GM18858 (cell line): ENCODE measurements at regions not wholly inside any gene's neighbourhood (a gene's known extent, or its start where the extent isn't known, plus 50 kb on each side); places are given as distances from the start of the nearest gene placed in this dataset.
"Not testable (repeated sequence)": the region's sequence is repeated elsewhere in the genome, so short reads cannot be mapped to it uniquely, and the experiment has no call there.

Experiments used
- ATAC-seq: cut with Tn5 transposase; IDR thresholded peaks from one replicate; pipeline ENCODE4 v1.9.1; 2021; ENCODE audit not compliant: unreplicated experiment

DNA sequence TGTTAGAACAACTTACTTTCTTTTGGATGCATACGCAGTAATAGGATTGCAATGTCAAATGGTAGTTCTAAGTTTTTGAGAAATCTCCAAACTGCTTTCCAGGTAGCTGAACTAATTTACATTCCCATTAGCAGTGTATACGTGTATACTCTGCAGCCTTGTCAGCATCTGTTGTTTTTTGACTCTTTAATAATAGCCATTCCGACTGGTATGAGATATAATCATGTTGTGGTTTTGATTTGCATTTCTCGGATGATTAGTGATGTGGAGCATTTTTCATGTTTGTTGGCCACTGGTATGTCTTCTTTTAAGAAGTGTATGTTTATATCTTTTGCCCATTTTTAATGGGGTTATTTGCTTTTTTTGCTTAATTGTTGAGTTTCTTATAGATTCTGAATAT is 76.9 kb upstream of the HNRNPA1L2 start:
- peak; percentile 84 for ATAC-seq

- peak; percentile 62 for ATAC-seq
Measured at GRCh38 chr13:52569904-52570602, 72.2 kb upstream of the HNRNPA1L2 start.

GRCh38 chr13:52571163-52571562 is 71.1 kb upstream of the HNRNPA1L2 start:
- not testable (repeated sequence) for ATAC-seq

GRCh38 chr13:52582962-52583361 is 59.3 kb upstream of the HNRNPA1L2 start:
- ATAC-seq = peak; percentile 93
